GDM1 (cell line): ENCODE measurements at regions not wholly inside any gene's neighbourhood (a gene's known extent, or its start where the extent isn't known, plus 50 kb on each side); places are given as distances from the start of the nearest gene placed in this dataset.

ENCODE experiments used
- DNase-seq: peaks from one replicate; lab custom pipeline; 2025; lab: John Stamatoyannopoulos, UW

GRCh38 chr1:36607263-36607651 lies 124.5 kb upstream of the CSF3R start:
- DNase-seq = no peak

GRCh38 chr1:36606641-36607262 lies 124.0 kb upstream of the CSF3R start:
- no peak for DNase-seq

GRCh38 chr1:36605942-36606640 lies 123.4 kb upstream of the CSF3R start:
- DNase-seq = no peak

DNA sequence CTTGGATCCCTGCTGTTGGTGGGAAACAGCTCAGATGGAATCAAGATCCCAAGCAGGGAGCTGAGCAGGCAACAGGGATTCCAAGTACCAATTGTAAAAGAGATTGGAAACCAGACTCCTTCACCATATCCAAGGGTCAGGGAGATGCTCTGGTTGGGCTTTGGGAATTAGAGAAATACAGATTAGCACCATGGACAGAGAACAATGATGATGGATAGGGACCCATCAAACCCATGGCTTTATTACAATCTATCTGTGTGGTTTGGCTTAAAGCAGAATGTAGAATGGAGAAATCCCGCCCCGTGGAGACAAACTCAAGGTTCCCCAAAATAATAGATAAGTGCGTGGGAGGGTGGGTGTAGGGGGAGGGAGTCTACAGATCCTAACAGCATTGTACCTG lies 120.7 kb upstream of the CSF3R start:
- DNase-seq = no peak

- DNase-seq = no peak
Measured at GRCh38 chr1:36602184-36602583, 119.5 kb upstream of the CSF3R start.

- no peak for DNase-seq
Measured at GRCh38 chr1:36599828-36600227, 117.1 kb upstream of the CSF3R start.

DNA sequence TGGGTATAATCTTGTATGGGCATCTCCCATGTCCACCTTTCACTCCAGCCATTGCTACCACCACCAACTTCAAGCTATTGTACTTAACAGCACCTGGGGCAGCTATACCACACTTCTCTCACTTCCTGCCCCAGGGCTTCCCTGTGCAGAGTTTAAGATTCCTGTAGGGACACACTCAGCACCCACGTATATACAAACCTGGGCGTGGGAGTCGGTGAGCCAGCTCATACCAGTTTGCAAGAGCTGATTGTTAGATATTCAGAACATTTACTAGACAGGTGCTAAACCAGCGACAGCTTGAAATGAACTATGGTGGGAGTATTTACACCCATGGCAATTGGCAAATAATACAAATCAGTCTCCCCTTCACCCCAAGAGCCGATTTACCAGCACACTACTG lies 114.8 kb upstream of the CSF3R start:
- DNase-seq = no peak

GRCh38 chr1:36595921-36596320 lies 113.2 kb upstream of the CSF3R start:
- DNase-seq = no peak

GRCh38 chr1:36595349-36595748 lies 112.6 kb upstream of the CSF3R start:
- no peak for DNase-seq

- DNase-seq = no peak
Measured at GRCh38 chr1:36594023-36594422, 111.3 kb upstream of the CSF3R start.

DNA sequence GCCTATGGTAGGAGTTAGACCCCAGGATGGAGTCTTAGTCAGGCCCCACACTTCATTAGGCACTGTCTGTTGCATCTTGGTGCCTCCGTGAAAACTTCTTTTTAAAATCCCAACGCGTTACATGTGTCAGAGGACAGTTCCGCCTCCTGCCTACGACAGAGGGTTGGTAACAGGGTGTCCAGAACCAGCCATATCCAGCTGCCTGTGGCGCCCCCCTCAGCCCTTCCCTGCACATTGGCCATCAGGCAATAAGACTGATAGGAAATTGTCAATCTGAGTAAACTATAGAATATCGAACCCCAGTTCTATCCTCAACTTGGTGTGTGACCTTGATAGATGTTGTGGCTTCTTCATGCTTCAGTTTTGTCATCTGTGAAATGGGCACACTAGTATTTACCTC lies 108.6 kb upstream of the CSF3R start:
- no peak for DNase-seq

DNA sequence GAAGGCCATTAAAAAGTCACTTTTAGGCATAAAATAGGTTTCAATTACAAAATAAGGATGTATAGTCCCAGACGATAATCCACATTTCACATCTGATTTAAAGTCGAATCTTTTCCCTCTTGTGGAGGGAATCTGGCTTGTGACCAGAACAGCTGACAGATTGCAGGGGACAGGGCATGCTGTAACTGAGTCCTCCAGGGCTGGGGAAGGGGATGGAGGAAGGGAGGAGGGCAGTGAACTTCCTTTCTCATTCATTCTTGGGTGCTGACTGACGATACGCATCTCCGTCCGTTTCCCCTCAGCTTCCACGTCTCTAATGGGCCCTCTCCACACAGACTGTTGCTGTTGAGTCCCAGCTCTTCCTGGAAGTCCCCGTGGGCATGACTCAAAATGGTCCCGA lies 108.1 kb upstream of the CSF3R start:
- no peak for DNase-seq

DNA sequence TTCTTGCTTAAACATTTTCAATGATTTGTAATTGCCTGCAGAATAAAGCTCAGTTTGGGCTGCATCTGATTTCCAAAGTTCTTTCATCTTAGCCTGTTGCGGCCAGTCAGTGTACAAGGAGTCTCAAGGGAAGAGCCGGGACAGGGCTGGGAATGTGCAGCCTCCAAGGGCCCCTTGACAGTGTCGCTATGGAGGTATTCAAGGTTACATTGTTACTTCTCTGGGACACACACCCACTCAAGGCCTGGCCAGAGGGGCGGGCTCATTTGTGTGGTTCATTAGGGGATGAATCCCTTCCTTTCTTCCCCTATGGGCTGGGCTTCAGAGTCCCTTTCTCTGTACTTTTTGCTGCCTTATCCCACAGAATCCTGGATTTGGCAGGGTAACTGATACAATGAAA lies 107.6 kb upstream of the CSF3R start:
- no peak for DNase-seq

- DNase-seq = no peak
Measured at GRCh38 chr1:36588972-36589371, 106.3 kb upstream of the CSF3R start.

GRCh38 chr1:36585569-36586548 lies 103.1 kb upstream of the CSF3R start:
- DNase-seq = no peak

- no peak for DNase-seq
Measured at GRCh38 chr1:36584874-36585453, 102.3 kb upstream of the CSF3R start.

DNA sequence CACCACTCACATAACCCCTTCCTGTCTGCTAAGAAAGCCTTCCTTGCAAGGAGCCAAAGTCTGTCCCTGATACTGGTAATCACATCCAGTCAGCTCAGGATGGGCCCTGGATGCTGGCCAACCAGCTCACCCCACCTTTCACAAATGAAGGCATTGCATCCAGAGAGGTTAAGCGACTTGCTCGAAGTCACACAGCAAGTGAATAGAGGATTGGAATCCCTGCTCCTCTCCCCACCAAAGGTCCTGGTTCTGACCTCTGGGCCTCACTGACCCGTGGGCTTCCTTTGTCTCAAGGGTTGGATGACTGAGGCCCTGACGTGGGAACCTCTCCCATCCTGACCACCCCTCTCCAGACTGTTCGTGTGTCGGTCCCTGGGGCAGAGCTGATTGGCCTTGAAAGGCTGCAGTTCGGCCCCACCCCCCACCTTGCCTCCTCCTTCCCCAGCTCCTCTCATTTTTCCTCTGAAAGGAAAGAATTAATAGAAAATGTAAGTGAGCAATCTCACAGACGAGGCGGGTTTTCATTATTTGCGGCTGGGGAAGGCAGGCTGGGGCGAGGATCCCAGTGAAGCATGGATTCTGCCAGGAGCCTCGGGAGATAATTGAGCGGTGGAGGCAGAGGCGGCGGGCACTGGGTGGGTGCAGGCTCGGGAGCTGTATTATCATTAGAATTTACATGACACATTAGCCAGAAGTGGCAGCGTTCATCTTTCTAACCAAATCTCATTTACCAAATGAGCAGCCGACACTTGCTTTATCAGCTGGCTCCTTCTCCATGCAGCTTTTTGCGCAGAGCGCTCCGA lies 101.5 kb upstream of the CSF3R start:
- no peak for DNase-seq

- no peak for DNase-seq
Measured at GRCh38 chr1:36583080-36583479, 100.4 kb upstream of the CSF3R start.

DNA sequence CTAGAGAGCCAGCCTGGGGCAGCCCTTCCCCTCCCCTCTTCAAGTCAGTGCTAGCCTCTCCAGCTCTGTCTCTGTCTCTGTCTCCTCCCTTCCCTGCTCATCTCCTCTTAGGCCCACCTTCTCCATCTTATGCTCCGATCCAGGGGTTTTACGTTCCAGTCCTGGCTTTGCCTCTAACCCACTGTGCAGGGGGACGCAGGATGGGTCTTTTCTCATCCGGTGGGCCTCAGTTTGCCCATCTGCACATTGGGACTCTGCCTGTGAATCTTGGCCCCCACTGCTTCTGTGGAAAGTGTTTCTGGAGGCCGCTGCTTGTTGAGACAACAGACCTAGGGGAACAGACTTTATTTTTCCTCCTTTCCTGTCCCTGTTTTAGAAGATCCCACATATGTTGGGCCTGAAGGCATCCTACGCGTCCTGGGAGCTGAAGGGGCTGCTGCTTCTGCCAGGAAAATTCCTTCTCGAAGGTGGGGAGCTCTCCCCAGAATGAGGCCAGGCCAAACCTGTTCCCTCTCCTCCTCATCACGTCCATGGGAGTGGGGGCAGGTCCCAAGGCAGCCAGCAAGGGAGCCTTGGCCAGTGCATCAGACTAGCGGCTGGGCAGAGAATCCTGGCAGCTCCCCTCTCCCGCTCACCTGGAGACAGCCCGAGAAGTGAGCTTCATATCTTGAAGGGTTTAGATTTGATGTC lies 99.5 kb upstream of the CSF3R start:
- DNase-seq = no peak

DNA sequence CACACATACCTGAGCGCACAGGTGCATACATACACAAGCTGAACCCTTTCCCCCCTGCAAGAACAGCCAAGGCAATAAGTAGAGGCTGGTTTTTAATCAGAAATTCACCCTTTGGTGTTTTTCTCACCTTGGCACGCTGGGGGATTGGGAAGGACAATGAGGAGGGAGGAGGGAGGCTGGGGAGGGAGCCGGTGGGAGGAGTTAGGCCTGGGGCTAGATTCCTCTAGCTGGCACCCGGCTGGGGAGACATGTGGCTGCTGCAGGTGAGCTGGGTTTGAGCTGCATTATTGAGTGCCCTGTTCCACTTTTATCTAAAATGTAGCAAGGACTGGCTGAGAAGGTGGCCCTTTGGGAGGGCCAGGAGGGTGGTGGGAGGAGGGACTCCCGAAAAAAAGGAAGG lies 97.8 kb upstream of the CSF3R start:
- no peak for DNase-seq

GRCh38 chr1:36579039-36579438 lies 96.3 kb upstream of the CSF3R start:
- no peak for DNase-seq
